ENCODE measurements at regions not wholly inside any gene's neighbourhood (a gene's known extent, or its start where the extent isn't known, plus 50 kb on each side); places are given as distances from the start of the nearest gene placed in this dataset.
"Not testable (repeated sequence)": the region's sequence is repeated elsewhere in the genome, so short reads cannot be mapped to it uniquely, and the experiment has no call there.

DNA sequence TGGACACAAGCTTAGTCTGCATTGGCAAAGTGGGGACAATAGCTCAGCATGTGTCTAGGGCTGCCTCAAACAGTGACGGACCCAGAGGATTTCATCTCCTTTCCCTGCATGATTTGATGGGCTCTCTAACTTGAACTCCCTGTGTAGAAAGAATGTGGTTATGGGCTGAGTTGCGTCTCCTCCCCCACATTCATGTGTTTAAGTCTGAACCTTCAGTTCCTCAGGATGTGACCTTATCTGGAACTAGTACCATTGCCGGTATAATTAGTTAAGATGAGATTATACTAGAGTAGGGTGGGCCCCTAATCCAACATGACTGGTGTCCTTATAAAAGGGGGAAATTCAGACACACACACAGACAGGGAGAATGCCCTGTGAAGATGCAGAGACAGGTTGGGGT is 257.6 kb downstream of the BCL2L11 start:
- H3K27me3 Mint-ChIP-seq, H3K4me1 Mint-ChIP-seq, H3K4me3 Mint-ChIP-seq, H3K9me3 Mint-ChIP-seq, H3K27ac Mint-ChIP-seq, H3K36me3 Mint-ChIP-seq: not testable (repeated sequence)

DNA sequence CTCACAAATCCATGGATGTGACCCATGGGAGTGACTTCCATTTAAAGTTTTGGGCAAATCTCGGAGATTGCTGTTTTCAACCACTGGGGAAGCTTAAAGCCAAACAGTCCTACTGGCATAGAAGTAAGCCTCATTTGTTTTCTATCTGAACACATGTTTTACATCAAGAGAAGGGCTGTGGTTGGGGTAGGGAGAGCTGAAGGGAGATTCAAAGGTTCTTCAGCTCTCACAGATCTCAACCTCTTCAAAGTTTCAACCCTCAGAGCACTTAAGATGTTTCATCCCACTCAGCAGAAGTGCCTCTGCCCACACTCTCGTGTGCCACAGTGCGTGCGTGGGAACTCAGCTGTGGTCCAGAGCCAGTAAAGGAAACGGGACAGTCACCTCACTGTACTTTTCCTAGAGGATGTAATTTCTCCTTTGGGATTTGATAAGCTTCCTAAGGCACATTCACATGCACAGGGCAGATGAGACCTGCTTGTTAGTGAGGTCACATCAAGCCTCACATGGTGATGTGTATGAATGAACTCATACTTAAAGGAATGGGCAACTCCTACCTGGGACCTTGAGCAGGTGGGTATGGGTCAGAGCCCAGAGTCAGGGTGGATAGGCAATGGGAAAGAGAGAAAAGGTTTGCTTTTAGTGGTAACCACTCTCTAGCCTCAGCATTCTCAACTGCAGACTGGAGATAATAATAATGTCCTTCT is 260.2 kb downstream of the BCL2L11 start:
- not testable (repeated sequence) for H3K9me3 Mint-ChIP-seq, H3K36me3 Mint-ChIP-seq, H3K27me3 Mint-ChIP-seq, H3K27ac Mint-ChIP-seq, H3K4me3 Mint-ChIP-seq, H3K4me1 Mint-ChIP-seq

DNA sequence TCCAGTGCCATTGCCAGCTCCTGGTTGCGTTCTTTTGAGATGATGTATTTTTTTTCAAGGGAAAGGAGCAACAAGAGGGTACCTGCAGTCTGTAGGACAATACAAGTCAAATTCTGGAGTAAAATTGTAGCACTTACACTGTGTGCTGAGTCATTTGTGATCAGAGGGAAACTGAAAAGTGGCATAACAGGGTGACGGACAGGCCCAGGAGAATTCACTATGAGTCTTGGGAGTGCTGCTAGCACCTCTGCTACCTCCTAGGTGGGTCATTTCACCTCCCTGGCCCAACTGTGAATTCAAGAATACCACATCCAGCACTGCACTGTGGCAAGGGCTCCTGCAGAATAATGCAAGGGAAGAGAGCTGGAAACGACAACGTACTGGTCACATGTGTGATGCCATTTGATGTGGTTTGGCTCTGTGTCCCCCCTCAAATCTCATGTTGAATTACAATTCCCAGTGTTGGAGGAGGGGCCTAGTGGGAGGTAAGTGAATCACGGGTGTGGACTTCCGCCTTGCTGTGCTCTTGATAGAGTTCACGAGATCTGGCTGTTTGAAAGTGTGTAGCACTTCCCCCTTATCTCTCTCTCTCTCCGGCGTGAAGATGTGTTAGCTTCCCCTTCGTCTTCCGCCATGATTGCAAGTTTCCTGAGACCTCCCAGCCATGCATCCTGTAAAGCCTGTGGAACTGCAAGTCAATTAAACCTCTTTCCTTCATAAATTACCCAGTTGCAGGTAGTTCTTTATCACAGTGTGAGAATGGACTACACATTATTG is 261.0 kb downstream of the BCL2L11 start:
- H3K27me3 Mint-ChIP-seq, H3K9me3 Mint-ChIP-seq, H3K4me1 Mint-ChIP-seq, H3K36me3 Mint-ChIP-seq, H3K4me3 Mint-ChIP-seq: not testable (repeated sequence)
- peak overlapping the region; percentile 51 for H3K27ac Mint-ChIP-seq

DNA sequence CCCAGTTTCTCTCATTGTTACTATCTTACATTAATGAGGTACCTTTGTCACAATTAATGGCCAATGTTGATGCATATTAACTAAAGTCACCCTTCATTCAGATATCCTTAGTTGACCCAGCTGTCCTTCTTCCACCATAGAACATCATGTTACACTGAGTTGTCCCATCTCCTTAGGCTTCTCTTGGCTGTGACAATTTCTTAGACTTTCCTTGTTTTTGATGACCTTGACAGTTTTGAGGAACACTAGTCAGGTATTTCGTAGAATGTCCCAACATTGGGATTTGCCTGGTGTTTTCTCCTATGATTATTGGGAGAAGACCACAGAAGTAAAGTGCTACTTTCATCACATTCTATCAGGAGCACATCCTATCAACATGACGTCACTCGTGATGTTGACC is 261.8 kb downstream of the BCL2L11 start:
- not testable (repeated sequence) for H3K27me3 Mint-ChIP-seq, H3K4me3 Mint-ChIP-seq, H3K27ac Mint-ChIP-seq, H3K9me3 Mint-ChIP-seq, H3K4me1 Mint-ChIP-seq, H3K36me3 Mint-ChIP-seq

DNA sequence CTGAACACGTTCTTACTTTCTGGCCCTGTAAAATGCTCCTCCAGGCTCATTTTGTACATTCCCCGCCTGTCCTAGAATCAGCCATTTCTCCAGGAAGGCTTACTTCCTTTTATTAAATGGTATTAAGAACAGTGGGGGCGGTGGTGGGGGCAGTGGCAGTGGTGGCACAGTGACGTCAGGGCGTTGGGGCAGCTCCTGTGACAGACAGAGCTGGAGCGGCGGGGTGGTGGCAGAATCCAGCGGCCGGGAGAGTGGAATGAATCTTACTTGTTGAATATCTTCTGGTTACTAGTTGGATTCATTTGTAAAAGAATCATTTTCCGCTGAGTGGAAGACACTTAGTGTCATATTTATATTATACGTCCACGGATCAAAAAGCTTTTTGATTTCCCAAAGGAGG is 262.6 kb downstream of the BCL2L11 start:
- H3K27me3 Mint-ChIP-seq, H3K36me3 Mint-ChIP-seq, H3K4me3 Mint-ChIP-seq, H3K9me3 Mint-ChIP-seq, H3K27ac Mint-ChIP-seq, H3K4me1 Mint-ChIP-seq: not testable (repeated sequence)

DNA sequence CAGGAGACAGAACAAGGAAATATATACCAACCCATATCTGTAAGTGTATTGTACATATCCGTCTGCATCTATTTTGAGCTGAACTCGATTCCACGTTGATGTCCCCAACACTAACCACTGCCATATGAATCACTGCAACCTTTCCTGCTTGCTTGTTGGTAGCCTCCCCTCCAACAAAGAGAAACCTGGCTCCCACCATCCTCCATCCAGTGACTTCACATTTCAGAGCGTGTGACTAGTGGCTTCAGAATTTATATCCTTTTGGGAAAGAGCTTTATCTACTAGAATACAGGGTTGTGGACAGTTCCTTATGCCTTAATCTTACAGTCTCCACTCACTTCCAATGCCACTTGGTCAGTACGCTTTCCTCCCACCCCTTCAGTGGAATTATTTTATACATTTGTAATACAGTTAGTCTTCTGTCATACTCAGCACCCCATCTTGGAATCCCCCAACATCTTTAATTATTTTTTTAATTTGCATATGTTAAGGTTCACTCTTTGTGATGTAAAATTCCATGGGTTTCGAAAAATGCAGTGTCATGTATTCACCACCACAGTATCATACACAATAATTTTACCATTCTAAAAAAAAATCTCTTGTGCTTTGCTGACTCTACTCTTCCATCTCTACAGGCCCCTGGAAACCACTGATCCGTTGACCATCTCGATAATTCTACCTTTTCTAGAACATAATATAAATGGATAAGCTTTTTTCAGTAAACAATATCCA is 264.7 kb downstream of the BCL2L11 start:
- H3K27ac Mint-ChIP-seq, H3K9me3 Mint-ChIP-seq, H3K27me3 Mint-ChIP-seq, H3K4me1 Mint-ChIP-seq, H3K4me3 Mint-ChIP-seq, H3K36me3 Mint-ChIP-seq: not testable (repeated sequence)

DNA sequence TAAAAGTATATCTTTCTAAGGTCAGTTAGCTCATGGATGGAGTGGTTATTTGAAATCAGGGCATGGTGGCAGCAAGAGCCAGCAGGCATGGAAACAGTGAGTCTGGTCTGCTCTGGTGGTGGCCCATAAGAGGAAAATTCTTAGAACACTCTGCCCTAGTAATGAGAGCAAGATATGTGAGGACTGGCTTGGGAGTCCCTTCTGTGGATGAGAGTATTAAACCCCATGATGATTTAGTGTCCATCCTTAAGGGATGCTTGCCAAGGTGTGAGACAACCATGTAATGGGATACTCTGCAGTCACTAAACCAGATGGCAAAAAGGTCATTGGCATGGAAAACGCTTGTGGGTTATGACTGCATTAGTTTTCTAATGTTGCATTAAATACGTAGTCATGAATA is 269.9 kb downstream of the BCL2L11 start:
- H3K27ac Mint-ChIP-seq, H3K36me3 Mint-ChIP-seq, H3K4me3 Mint-ChIP-seq, H3K4me1 Mint-ChIP-seq, H3K9me3 Mint-ChIP-seq, H3K27me3 Mint-ChIP-seq: not testable (repeated sequence)

DNA sequence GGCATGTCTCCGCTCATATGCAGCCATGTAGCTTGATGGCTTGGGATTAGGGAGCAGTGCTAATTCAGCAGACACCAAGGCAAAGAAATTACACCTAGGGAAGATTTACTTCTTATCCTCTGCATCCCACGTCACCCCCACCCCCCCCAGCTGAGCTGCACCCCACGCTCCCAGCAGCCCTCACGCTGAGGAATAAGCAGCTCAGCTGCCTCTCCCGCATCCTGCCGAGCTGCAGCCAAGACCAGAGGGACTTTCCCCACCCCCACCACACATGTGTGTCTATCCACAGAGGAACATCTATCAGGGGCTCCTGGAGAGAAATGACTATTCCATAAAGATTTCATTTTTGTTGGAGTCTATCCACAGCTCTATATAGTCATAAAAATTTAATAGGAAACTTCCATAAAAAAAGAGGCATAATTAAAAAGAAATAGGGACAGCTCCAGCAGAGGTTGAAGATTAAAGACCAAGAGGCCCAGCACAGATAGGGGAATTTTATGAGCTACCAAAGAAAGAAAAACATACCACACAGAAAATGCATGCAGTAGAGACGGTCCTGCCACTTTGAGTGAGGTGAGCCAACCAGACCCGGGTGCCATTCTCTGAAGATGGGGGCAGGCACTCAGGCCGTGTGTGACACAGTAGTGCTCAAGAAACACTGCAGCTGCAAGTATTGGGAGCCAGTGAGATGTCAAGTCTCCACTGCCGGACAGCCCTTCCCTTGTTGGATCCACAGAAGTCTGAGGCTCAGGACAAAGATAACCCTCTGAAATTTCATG is 274.8 kb downstream of the BCL2L11 start:
- not testable (repeated sequence) for H3K27me3 Mint-ChIP-seq, H3K4me1 Mint-ChIP-seq, H3K9me3 Mint-ChIP-seq, H3K36me3 Mint-ChIP-seq
- H3K4me3 Mint-ChIP-seq: peak overlapping the region; percentile 36
- peak overlapping the region; percentile 91 for H3K27ac Mint-ChIP-seq

DNA sequence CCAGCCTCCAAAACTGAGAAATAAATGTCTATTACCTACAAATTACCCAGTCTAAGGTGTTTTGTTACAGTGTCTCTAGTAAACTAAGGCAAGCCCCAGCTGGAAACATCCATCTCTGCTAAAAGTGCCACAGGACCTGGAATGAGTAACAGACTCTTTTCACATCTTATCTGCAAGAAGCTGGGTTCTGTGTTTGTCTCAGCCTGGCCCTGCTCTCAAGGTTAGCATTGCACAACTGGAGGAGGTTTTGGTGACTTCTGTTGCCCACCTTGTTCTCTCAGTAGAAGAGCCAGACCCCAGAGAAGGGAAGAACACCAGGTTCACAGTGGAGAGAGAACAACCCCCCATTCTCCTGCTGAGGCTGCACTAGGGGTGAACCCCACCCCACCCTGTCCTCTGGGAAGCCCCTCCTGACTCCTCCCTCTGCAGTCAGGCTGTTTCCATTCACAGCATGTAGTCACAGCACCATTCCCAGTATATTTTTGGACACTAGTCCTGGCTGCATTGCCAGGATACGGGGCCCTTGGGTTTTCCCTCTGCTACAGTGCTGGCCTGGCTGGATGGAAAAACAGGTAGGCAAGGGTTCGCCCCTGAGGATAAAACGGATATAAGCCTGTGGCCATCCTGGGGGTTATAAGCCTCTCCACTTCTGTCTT is 280.0 kb downstream of the BCL2L11 start:
- not testable (repeated sequence) for H3K4me3 Mint-ChIP-seq, H3K36me3 Mint-ChIP-seq, H3K9me3 Mint-ChIP-seq, H3K27me3 Mint-ChIP-seq, H3K4me1 Mint-ChIP-seq
- peak overlapping the region; percentile 59 for H3K27ac Mint-ChIP-seq

DNA sequence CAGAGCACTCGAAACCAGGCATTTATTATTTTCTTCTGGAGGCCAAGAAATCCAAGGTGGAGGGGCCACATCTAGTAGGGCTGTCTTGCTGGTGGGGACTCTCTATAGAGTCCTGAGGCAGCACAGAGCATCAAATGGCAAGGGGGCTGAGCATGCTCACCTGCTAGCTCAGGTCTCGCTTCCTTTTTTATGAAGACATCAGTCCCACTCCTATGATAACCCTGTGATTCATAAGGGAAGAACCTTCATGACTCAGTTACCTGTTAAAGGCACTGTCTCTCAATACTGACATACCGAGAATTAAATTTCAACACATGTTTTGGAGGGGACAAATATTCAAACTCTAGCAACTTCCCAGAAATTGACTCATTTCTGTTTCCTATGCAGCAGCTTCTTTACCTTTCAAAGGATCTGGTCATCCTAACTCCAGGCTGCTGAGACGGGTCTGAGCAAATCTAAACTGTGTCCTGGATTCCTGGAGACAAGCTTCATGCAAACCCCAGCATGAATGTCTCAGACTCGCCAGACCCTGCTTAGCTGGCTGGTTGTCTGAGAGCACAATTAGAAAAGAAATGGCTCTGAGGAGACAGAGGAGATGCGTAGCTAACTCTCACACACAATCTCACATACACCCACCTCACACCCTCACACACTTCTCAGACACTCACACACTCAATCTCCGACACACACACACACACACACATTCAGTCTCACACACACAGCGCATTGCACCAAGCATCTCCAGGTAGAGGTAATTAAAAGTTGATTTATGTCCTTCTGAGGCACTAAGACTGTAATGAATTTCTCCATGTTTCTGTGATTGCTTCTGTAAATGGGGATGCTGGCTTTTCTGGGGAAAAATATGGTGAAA is 280.8 kb downstream of the BCL2L11 start:
- H3K4me1 Mint-ChIP-seq, H3K9me3 Mint-ChIP-seq, H3K36me3 Mint-ChIP-seq, H3K27me3 Mint-ChIP-seq, H3K4me3 Mint-ChIP-seq: not testable (repeated sequence)
- peak overlapping the region; percentile 77 for H3K27ac Mint-ChIP-seq

DNA sequence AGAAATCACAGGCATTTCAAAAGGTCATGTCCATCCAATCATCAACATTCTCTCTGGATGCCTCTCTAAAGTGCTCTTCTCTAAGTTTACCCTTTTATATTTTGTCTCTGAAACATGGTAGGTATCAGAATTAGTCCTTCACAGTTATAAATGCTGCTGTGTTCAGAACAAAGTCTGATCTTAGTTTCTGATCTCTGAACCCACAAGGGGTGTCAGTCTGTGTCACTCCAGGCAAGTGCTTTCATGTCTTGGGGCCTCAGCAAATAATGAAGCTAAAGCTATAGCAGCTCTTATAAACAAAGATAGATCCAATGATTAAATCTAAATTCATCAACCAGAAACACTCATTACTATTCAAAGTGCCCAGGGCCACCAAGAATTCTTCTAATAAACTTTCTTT is 281.7 kb downstream of the BCL2L11 start:
- not testable (repeated sequence) for H3K27ac Mint-ChIP-seq, H3K4me3 Mint-ChIP-seq, H3K36me3 Mint-ChIP-seq, H3K27me3 Mint-ChIP-seq, H3K4me1 Mint-ChIP-seq, H3K9me3 Mint-ChIP-seq

DNA sequence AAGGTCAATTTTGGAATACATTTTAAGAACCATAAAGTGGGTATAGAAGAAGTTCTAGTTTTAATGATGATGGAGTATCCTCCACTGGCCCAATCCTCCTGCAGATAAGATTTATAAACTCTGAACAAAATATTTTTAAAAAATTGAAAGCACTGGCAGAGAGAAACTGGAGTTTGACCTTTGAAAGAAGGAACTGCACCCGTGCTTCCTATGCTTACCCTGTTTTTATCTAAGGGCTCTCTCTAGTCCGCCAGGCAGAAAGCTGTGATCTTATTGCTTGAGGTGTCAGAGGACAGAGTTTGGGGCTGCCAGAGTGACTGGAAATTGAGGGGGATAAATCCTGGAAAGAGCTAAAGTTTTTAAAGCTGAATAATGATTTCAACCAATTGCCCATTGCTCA is 282.6 kb downstream of the BCL2L11 start:
- not testable (repeated sequence) for H3K27ac Mint-ChIP-seq, H3K27me3 Mint-ChIP-seq, H3K36me3 Mint-ChIP-seq, H3K4me1 Mint-ChIP-seq, H3K9me3 Mint-ChIP-seq, H3K4me3 Mint-ChIP-seq

DNA sequence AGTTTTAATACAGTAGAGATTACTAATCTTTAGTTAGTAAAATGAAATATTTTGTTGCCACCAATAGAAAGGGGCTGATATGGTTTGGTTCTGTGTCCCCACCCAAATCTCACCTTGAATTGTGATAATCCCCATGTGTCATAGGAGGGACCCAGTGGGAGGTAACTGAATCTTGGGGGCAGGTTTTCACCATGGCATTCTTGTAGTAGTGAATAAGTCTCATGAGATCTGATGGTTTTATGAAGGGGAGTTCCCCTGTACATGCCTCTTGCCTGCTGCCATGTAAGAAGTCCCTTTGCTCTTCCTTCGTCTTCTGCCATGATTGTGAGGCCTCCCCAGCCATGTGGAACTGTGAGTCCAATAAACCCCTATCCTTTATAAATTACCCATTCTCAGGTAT is 285.9 kb downstream of the BCL2L11 start:
- H3K27ac Mint-ChIP-seq, H3K27me3 Mint-ChIP-seq, H3K4me1 Mint-ChIP-seq, H3K4me3 Mint-ChIP-seq, H3K36me3 Mint-ChIP-seq, H3K9me3 Mint-ChIP-seq: not testable (repeated sequence)

DNA sequence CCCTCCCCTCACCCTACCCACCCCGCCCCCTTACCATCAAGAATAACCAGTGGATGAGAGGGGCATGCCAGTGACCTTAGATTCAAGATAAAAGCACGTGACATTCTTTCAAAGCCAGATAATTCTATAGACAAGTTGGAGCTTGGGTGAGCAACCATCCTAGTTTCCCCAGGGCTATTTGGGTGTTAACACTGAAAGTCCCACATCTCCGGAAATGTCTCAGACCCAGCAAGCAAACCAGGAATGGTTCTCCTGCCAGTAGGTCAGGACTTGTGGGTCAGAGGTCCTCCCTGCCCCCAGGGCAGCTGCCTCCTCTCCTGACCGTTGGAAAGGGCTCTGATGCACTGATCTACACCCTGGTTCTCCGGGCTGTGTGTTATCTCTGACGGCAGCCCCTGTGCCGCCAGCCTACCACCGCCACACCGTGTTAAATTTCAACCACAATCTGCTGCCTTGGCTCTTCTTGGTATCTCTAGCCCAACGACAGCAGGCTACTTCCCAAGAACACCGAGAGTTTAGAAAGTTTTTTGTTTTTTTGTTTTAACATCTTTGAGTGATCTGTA is 287.0 kb downstream of the BCL2L11 start:
- H3K9me3 Mint-ChIP-seq, H3K36me3 Mint-ChIP-seq, H3K27me3 Mint-ChIP-seq, H3K4me3 Mint-ChIP-seq, H3K27ac Mint-ChIP-seq, H3K4me1 Mint-ChIP-seq: not testable (repeated sequence)

All from activated naive CD4-positive, alpha-beta T cell treated with anti-CD3 and anti-CD28 coated beads, Interleukin-2, amount 50 U/mL, for 24 hours (primary cell).